IMR-90 (cell line): ENCODE measurements at regions not wholly inside any gene's neighbourhood (a gene's known extent, or its start where the extent isn't known, plus 50 kb on each side); places are given as distances from the start of the nearest gene placed in this dataset.

Experiments used
- ATAC-seq: fragments of 200-7000 bp; cut with Tn5 transposase; 2 replicates; pipeline ENCODE4 v1.9.1; 2020; ENCODE audit warnings: low read depth, mild to moderate bottlenecking, moderate library complexity
- BruUV-seq: library from RNA; stranded (reverse); fragments of 400-500 nt; replicated peaks from 2 replicates; lab custom pipeline; 2021; lab: Mats Ljungman, UMichigan
- CTCF ChIA-PET: fragments of 300-600 bp; formaldehyde crosslinking; extraction: SDS; loops from one replicate; lab custom pipeline; 2021; ENCODE audit warnings: antibody characterized with exemption; lab: Yijun Ruan, JAX
- POLR2A ChIA-PET: fragments of 300-600 bp; sonication (Branson Sonifier 250); formaldehyde crosslinking; loops from one replicate; lab custom pipeline; 2022; ENCODE audit warnings: antibody characterized with exemption; ENCODE audit not compliant: unreplicated experiment; lab: Charles Lee
- DNase-seq: peaks from one replicate; pipeline ENCODE4 v3.0.0; 2013
- H2AFZ ChIP-seq: replicated peaks from 2 replicates; pipeline ENCODE3; 2013; ENCODE audit warnings: low read length, mild to moderate bottlenecking; ENCODE audit not compliant: poor library complexity
- H2AK5ac ChIP-seq: 2 replicates; pipeline ENCODE4 v1.6.1; 2013; ENCODE audit warnings: low read depth, low read length, inconsistent platforms
- H2AK9ac ChIP-seq: replicated peaks from 2 replicates; pipeline ENCODE3; 2013; ENCODE audit warnings: mild to moderate bottlenecking, low read depth, low read length, moderate library complexity; ENCODE audit not compliant: poor library complexity
- H2BK120ac ChIP-seq: 2 replicates; pipeline ENCODE4 v1.6.1; 2013; ENCODE audit warnings: low read depth, low read length, inconsistent platforms
- H2BK15ac ChIP-seq: 3 replicates; pipeline ENCODE4 v1.6.1; 2013; ENCODE audit warnings: low read depth, low read length, inconsistent platforms
- H2BK20ac ChIP-seq: 2 replicates; pipeline ENCODE4 v1.6.1; 2013; ENCODE audit warnings: low read depth, mild to moderate bottlenecking, inconsistent platforms, low read length, moderate library complexity
- H2BK5ac ChIP-seq: 2 replicates; pipeline ENCODE4 v1.6.1; 2013; ENCODE audit warnings: mild to moderate bottlenecking, low read depth, low read length, inconsistent platforms; ENCODE audit not compliant: poor library complexity, severe bottlenecking
- H3K14ac ChIP-seq: replicated peaks from 2 replicates; pipeline ENCODE4 v1.6.1; 2013; ENCODE audit warnings: low read depth, low read length, inconsistent platforms
- H3K18ac ChIP-seq: 2 replicates; pipeline ENCODE4 v1.6.1; 2013; ENCODE audit warnings: low read depth, low read length, control low read depth
- H3K23ac ChIP-seq: 2 replicates; pipeline ENCODE4 v1.6.1; 2013; ENCODE audit warnings: low read depth, low read length, inconsistent platforms
- H3K27ac ChIP-seq: 2 replicates; pipeline ENCODE4 v1.5.1; 2013; ENCODE audit warnings: mild to moderate bottlenecking, control low read depth, low read length; ENCODE audit not compliant: insufficient read depth
- H3K27me3 ChIP-seq: 2 replicates; pipeline ENCODE4 v1.6.1; 2013; ENCODE audit warnings: low read length; ENCODE audit not compliant: control insufficient read depth, insufficient read depth
- H3K36me3 ChIP-seq: 2 replicates; pipeline ENCODE4 v1.6.1; 2013; ENCODE audit warnings: low read length, mixed read lengths; ENCODE audit not compliant: control insufficient read depth, insufficient read depth
- H3K4ac ChIP-seq: 2 replicates; pipeline ENCODE4 v1.6.1; 2013; ENCODE audit warnings: low read depth, low read length, inconsistent platforms
- H3K4me1 ChIP-seq: 2 replicates; pipeline ENCODE4 v1.6.1; 2013; ENCODE audit warnings: low read length, mixed read lengths; ENCODE audit not compliant: control insufficient read depth, insufficient read depth
- H3K4me2 ChIP-seq: 2 replicates; pipeline ENCODE4 v1.6.1; 2013; ENCODE audit warnings: low read depth, mild to moderate bottlenecking, control low read depth, low read length, moderate library complexity
- H3K4me3 ChIP-seq: 2 replicates; pipeline ENCODE4 v1.5.1; 2013; ENCODE audit warnings: low read depth, mild to moderate bottlenecking, control low read depth, low read length, moderate library complexity; ENCODE audit not compliant: insufficient read depth
- H3K56ac ChIP-seq: 2 replicates; pipeline ENCODE4 v1.6.1; 2013; ENCODE audit warnings: low read length, inconsistent platforms; ENCODE audit not compliant: insufficient read depth; ENCODE audit errors: extremely low read depth
- H3K79me1 ChIP-seq, 2 experiments: 2 replicates each; pipeline ENCODE4 v1.6.1; 2013; ENCODE audit warnings: low read length in 2 of 2, inconsistent platforms in 1 of 2, low read depth in 1 of 2
- H3K9ac ChIP-seq: 2 replicates; pipeline ENCODE4 v1.6.1; 2013; ENCODE audit warnings: low read depth, low read length, control low read depth
- H3K9me1 ChIP-seq: 2 replicates; pipeline ENCODE4 v1.6.1; 2013; ENCODE audit warnings: low read length, inconsistent platforms; ENCODE audit not compliant: insufficient read depth
- H3K9me3 ChIP-seq: 2 replicates; pipeline ENCODE4 v1.6.1; 2013; ENCODE audit warnings: low read length; ENCODE audit not compliant: control insufficient read depth, insufficient read depth
- H4K20me1 ChIP-seq: 2 replicates; pipeline ENCODE4 v1.6.1; 2013; ENCODE audit warnings: low read length, inconsistent platforms; ENCODE audit not compliant: insufficient read depth
- H4K5ac ChIP-seq: 2 replicates; pipeline ENCODE4 v1.6.1; 2013; ENCODE audit warnings: mild to moderate bottlenecking, low read depth, low read length, control low read depth
- H4K8ac ChIP-seq, 2 experiments: 2 replicates each; pipeline ENCODE4 v1.6.1; 2013; ENCODE audit warnings: low read depth in 2 of 2, low read length in 2 of 2, control low read depth in 1 of 2, inconsistent platforms in 1 of 2
- H4K91ac ChIP-seq: 2 replicates; pipeline ENCODE4 v1.6.1; 2013; ENCODE audit warnings: low read depth, low read length, inconsistent platforms; ENCODE audit not compliant: insufficient read depth
- BHLHE40 ChIP-seq: fragments of 150-350 bp; IDR thresholded peaks from 2 replicates; pipeline ENCODE4 v1.6.1; 2016; ENCODE audit warnings: mild to moderate bottlenecking, low read depth, low read length
- CEBPB ChIP-seq: IDR thresholded peaks from 2 replicates; pipeline ENCODE4 v1.6.1; 2012; ENCODE audit warnings: low read depth, low read length, improper control_type of control experiment
- CHD1 ChIP-seq: IDR thresholded peaks from 2 replicates; pipeline ENCODE4 v1.6.1; 2012; ENCODE audit warnings: low read depth, low read length, improper control_type of control experiment
- FOS ChIP-seq: fragments of 150-350 bp; IDR thresholded peaks from 2 replicates; pipeline ENCODE4 v1.6.1; 2016; ENCODE audit warnings: low read depth, low read length
- MXI1 ChIP-seq: IDR thresholded peaks from 2 replicates; pipeline ENCODE4 v1.6.1; 2012; ENCODE audit warnings: low read depth, mild to moderate bottlenecking, low read length, moderate library complexity, borderline replicate concordance
- POLR2A ChIP-seq: IDR thresholded peaks from 2 replicates; pipeline ENCODE4 v1.6.1; 2012; ENCODE audit warnings: mild to moderate bottlenecking, low read depth, low read length
- RAD21 ChIP-seq: IDR thresholded peaks from 2 replicates; pipeline ENCODE4 v1.6.1; 2012; ENCODE audit warnings: low read length, improper control_type of control experiment
- WGBS, 2 experiments: methylation state at CpG; one replicate each; pipeline versions ENCODE4 v1.1.5 to v1.1.7; 2013; ENCODE audit warnings: missing lambda C conversion rate in 2 of 2; ENCODE audit not compliant: insufficient read length in 1 of 2; ENCODE audit errors: extremely low coverage in 2 of 2; 5-methylcytosine and 5-hydroxymethylcytosine counted together
- dilution Hi-C: fragments of 300-500 bp; cut with HindIII; formaldehyde crosslinking; loops from one replicate; pipeline ENCODE4 v1.14.3; 2018; ENCODE audit warnings: low sequenced_read_pairs; ENCODE audit not compliant: unreplicated experiment
- in situ Hi-C: fragments of 300-500 bp; cut with MboI; formaldehyde crosslinking; loops from 3 replicates; pipeline ENCODE4 v1.14.3; 2019; ENCODE audit warnings: low sequenced_read_pairs, inconsistent platforms, mixed read lengths
- intact Hi-C: fragments of 100-400 bp; cut with micrococcal nuclease; formaldehyde crosslinking; loops from 2 replicates; pipeline ENCODE4 v1.10.0; 2022
- TF ChIP-seq, protein P1 (sequence below): fragments of 150-350 bp; IDR thresholded peaks from 2 replicates; pipeline ENCODE4 v1.6.1; 2017; ENCODE audit warnings: mild to moderate bottlenecking, antibody characterized with exemption, low read length, low read depth

DNA sequence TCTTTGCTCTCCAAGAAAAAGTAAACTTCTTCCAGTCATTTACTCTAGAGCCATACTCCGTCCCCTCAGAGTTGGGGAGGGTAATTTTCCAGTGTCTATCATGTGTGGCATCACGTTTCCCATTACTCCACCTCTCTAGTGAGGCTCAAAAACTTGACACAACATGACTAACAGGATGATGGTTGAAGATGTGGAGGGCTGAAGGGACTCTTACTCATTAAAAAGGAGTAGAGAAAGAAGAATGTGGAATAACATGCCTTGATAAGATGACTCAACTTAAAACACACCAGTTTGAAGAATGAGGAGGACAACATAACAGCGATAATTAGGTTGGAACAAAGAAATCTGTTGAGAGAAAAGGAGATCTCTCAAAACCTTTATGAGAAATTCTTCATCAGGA lies 894.3 kb downstream of the OTOL1 start:
- H3K9me3 ChIP-seq = no peaks in the 10 kb centered on the region
- H3K4me2 ChIP-seq = peak overlapping the region; percentile 20; the same call in 1 of the 2 replicates
- H3K14ac ChIP-seq = no peak overlapping the region
- no peak overlapping the region for H3K23ac ChIP-seq
- H4K8ac ChIP-seq = no peak overlapping the region; a peak in 1 of 4 replicates
- peak overlapping the region; percentile 67 for H2BK120ac ChIP-seq
- H4K5ac ChIP-seq = no peak overlapping the region
- no peak overlapping the region for H4K91ac ChIP-seq
- CTCF ChIA-PET = no interaction called here
- no peak overlapping the region for H3K4me3 ChIP-seq
- no TSS peak for BruUV-seq
- no peak for TF ChIP-seq RAD21
- TF ChIP-seq MXI1 = no peak
- TF ChIP-seq, protein P1, sequence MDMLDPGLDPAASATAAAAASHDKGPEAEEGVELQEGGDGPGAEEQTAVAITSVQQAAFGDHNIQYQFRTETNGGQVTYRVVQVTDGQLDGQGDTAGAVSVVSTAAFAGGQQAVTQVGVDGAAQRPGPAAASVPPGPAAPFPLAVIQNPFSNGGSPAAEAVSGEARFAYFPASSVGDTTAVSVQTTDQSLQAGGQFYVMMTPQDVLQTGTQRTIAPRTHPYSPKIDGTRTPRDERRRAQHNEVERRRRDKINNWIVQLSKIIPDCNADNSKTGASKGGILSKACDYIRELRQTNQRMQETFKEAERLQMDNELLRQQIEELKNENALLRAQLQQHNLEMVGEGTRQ = peak; percentile 37; the same call in 1 of the 2 replicates
- 0 out of 2 replicates have a peak, but pooled peaks have one; percentile 5 for TF ChIP-seq FOS
- TF ChIP-seq BHLHE40 = peak; percentile 93
- no peak for TF ChIP-seq POLR2A
- TF ChIP-seq CEBPB = 0 out of 2 replicates have a peak, but pooled peaks have one; percentile 32
- TF ChIP-seq CHD1 = no peak
- no peak overlapping the region for H3K4ac ChIP-seq
- peak overlapping the region; percentile 91 for H2BK5ac ChIP-seq
- H3K27ac ChIP-seq = no peak overlapping the region
- no peaks in the 10 kb centered on the region for H3K27me3 ChIP-seq
- H2AK9ac ChIP-seq = no peak overlapping the region
- intact Hi-C loops (no loop called here), in situ Hi-C loops (no loop called here), dilution Hi-C loops (no loop called here)
- H3K79me1 ChIP-seq = no peaks in the 10 kb centered on the region
- peak; percentile 85 for DNase-seq
- no CpG with 5 or more reads among the region's 3 CpGs for WGBS, 2 experiments
- no peaks in the 10 kb centered on the region for H3K36me3 ChIP-seq
- H2AK5ac ChIP-seq = no peak overlapping the region
- H4K20me1 ChIP-seq = no peaks in the 10 kb centered on the region
- no peak overlapping the region for H2BK15ac ChIP-seq
- no peak overlapping the region for H2AFZ ChIP-seq
- ATAC-seq = peak; percentile 84
- H2BK20ac ChIP-seq = peak overlapping the region; percentile 61; the same call in 1 of the 2 replicates
- no peaks in the 10 kb centered on the region for H3K9me1 ChIP-seq
- POLR2A ChIA-PET = no interaction called here
- H3K9ac ChIP-seq = no peak overlapping the region
- peaks cover 3% of the 10 kb centered on the region; the same call in 1 of the 2 replicates for H3K4me1 ChIP-seq
- H3K56ac ChIP-seq = no peak overlapping the region
- no peak overlapping the region for H3K18ac ChIP-seq
